ENCODE measurements at regions not wholly inside any gene's neighbourhood (a gene's known extent, or its start where the extent isn't known, plus 50 kb on each side); places are given as distances from the start of the nearest gene placed in this dataset.

DNA sequence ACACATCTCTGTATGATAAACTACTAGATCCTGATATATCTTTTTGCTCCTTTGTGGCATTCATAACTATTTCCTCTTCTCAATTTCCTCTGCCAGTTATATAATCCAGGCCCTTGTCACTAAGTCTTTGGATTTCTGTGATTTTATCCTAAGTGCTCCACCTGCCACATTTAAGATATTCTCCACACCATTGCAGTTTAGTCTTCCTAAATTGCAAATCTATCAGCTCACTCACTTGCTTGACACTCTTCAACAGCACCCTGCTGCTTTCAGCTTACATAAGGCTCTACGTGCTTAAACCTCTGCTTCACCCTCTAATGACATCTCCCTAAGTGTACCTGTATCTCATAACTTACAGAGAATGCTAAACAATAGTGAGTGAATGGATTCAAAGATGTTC, 1032.2 kb upstream of the SEL1L start:
- no peak overlapping the region for H3K27ac ChIP-seq
- TF ChIP-seq, protein P1, sequence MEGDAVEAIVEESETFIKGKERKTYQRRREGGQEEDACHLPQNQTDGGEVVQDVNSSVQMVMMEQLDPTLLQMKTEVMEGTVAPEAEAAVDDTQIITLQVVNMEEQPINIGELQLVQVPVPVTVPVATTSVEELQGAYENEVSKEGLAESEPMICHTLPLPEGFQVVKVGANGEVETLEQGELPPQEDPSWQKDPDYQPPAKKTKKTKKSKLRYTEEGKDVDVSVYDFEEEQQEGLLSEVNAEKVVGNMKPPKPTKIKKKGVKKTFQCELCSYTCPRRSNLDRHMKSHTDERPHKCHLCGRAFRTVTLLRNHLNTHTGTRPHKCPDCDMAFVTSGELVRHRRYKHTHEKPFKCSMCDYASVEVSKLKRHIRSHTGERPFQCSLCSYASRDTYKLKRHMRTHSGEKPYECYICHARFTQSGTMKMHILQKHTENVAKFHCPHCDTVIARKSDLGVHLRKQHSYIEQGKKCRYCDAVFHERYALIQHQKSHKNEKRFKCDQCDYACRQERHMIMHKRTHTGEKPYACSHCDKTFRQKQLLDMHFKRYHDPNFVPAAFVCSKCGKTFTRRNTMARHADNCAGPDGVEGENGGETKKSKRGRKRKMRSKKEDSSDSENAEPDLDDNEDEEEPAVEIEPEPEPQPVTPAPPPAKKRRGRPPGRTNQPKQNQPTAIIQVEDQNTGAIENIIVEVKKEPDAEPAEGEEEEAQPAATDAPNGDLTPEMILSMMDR (IDR thresholded peaks at IDR 0.05): no peak

DNA sequence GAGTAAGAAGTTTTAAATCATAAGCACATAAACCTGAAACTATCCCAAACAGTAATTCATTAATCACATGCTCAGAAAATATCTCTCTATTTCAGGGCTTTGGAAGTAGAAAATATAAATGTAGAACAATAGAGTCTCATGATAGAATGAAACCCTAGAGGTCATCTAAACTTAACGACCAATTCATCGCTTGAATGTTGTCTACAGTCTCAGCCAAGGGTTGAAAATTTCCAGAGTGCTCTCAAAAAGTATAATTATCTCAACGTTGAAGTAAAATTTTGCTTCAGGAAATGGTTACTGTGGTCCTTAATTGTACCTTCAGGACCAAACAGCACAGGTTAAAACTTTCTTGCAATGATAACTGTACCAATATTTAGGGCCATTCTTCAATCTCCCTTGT, 1053.6 kb upstream of the SEL1L start:
- no peak for TF ChIP-seq ZFX (IDR thresholded peaks at IDR 0.05; ENCODE audit: borderline replicate concordance)
- TF ChIP-seq, protein P1 (IDR thresholded peaks at IDR 0.05): no peak
- no peak overlapping the region for H3K27ac ChIP-seq

DNA sequence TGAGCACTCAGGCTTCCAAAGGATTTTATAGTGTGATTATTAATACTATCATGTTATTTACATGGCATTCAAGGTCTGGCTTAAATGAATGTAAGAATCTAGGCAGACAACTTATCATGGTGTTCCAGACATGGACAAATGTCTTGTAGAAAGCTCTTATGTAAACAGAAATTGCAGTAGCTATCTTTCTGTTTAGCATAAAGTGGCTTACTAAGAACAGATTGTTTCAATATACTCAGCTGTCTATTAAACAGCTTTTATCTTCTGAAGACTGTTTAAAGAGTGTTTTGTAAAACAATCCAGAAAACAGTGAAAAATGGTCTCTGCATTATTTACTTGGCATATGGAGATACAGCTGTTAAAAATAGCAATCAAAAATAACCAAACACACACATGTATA, 1061.8 kb upstream of the SEL1L start:
- TF ChIP-seq, protein P1 (IDR thresholded peaks at IDR 0.05): no peak
- TF ChIP-seq ZFX (IDR thresholded peaks at IDR 0.05; ENCODE audit: borderline replicate concordance): no peak
- H3K27ac ChIP-seq: no peak overlapping the region

DNA sequence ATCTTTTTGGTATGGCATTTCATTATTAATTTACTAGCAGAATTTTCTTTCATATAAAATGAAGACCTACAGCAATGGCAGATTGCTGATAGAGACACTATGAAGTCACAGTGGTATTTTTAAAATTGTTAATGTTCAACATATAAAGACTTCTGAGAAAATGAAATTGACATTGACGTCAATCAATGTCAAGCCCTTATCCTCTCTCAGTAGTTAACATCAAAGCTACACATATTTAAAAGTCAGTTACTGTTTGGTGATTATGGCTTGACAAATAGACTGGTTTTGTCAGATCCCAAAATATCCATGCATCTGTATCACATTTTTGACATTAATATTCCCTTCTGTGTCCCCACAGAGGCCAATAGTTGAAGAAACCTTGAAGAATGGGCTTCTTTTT, 1069.1 kb upstream of the SEL1L start:
- H3K27ac ChIP-seq: no peak overlapping the region
- TF ChIP-seq ZFX (IDR thresholded peaks at IDR 0.05; ENCODE audit: borderline replicate concordance): no peak
- TF ChIP-seq, protein P1 (IDR thresholded peaks at IDR 0.05): no peak

DNA sequence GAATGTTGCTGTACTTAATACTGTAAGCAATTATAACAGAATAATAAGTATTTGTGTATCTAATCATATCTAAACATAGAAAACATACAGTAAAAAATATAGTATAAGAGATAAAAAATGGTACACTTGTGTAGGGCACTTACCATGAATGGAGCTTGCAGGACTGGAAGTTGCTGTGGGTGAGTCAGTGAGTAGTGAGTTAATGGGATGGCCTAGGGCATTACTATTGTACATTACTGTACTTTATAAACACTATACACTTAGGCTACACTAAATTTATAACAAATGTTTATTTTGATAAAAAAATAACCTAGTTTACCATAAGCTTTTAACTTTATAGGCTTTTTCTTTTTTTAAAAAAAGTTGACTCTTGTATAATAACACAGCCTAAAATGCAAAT, 1071.2 kb upstream of the SEL1L start:
- TF ChIP-seq, protein P1 (IDR thresholded peaks at IDR 0.05): no peak
- TF ChIP-seq ZFX (IDR thresholded peaks at IDR 0.05; ENCODE audit: borderline replicate concordance): no peak
- H3K27ac ChIP-seq: no peak overlapping the region

DNA sequence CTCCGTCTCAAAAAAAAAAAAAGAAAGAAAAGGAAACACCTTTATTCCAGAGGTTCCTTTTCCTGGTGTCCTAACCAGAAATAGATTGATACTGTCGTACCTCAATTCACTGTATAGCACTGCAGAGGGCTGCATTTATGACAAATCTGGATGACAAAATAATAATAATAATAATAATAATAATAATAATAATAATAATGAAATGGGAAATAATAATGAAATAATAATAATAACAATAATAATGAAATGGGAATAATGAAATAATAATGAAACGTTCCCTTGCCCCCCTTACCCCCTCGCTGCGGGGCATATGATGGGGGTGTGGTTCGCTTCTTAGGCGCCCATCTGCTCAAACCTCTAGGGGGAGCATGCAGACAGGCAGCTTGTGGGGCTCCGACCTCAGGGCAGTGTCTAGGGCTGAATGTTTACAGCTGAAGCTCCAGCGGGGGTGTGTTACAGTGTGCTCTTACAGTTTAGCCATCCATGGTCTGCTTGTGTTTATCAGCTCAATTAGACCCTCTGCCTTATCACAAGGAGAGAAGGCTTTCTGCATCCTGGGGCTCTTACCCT, 1088.3 kb upstream of the SEL1L start:
- H3K27ac ChIP-seq: no peak overlapping the region
- TF ChIP-seq, protein P1 (IDR thresholded peaks at IDR 0.05): no peak
- no peak for TF ChIP-seq ZFX (IDR thresholded peaks at IDR 0.05; ENCODE audit: borderline replicate concordance)

DNA sequence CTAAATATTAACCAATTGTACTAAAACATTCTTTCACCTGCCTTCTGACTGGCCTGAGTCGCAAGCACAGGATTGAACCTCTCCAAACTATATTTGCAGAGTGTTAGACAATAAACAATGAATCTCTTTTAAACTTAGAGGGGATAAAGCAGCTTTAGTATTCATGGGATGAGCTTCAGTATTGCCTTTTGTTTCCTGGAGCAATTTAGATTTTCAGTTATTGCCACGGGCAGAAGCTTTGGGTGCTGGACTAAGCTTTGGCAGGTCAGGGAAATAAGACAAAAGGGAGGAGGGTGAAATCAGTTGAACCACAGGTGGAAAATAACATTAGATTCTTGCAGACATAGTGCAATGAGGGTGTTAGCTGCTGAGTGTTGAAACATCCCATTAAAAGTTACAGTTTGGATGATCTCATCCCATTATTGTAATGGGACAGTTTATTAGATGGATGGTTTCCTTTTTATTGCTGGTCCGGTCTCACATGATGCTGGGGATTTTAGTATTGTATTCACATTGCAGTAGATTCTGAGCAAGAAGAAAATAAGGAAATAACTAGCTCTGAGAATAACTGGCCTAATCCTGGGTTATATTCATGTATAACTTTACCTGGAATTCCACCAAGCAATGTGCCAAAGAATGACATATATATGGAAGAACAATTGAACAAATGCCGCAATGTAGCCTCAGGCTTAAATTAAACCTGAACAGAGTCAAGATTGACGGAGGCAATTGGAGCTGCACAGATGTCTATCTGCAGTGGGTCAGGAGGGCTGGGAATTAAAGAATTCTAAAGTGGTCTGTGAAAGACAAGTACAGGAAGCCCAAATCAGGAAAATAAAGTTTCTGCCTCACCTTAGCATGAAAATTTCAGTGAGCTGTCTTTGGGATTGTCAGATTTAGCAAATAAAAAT, 1092.8 kb upstream of the SEL1L start:
- TF ChIP-seq ZFX (IDR thresholded peaks at IDR 0.05; ENCODE audit: borderline replicate concordance): no peak
- TF ChIP-seq, protein P1 (IDR thresholded peaks at IDR 0.05): no peak
- no peak overlapping the region for H3K27ac ChIP-seq

Measured in 22Rv1 (cell line).